PC-3 (cell line): ENCODE measurements at regions not wholly inside any gene's neighbourhood (a gene's known extent, or its start where the extent isn't known, plus 50 kb on each side); places are given as distances from the start of the nearest gene placed in this dataset.

Experiments
- CTCF ChIP-seq: fragments of 300-600 bp; sonication (generic); conservative IDR thresholded peaks from 2 replicates; pipeline ENCODE4 v1.5.1; 2017; ENCODE audit warnings: antibody characterized with exemption, low read depth, mild to moderate bottlenecking, low read length
- EZH2 ChIP-seq: fragments of 300-600 bp; sonication (generic); IDR thresholded peaks from one replicate; pipeline ENCODE4 v1.6.1; 2017; ENCODE audit warnings: antibody characterized with exemption, mild to moderate bottlenecking, low read length; ENCODE audit not compliant: unreplicated experiment

DNA sequence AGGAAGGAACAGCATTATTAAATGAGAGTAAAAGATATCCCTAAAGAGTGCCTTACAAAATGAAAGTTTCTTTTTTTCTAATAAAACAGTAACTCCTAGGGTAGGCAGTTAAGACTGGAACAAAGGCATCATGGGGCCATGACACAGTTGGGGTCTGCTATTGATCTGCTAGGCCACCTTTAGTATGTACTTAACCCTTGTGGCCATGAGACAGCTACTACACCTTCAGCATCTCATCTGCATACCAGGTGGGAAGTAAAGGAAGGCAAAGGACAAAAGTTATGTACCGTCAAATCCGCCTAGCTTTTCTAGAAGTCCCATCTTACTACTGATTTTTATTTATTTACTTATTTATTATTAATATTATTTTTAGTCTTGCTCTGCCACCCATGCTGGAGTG is 93.8 kb upstream of the FHIT start:
- no peak for TF ChIP-seq EZH2
- no peak for TF ChIP-seq CTCF
